ENCODE measurements at regions not wholly inside any gene's neighbourhood (a gene's known extent, or its start where the extent isn't known, plus 50 kb on each side); places are given as distances from the start of the nearest gene placed in this dataset.
A peak's percentile ranks its signal among the peaks of the same experiment; 100 is the strongest.
"Not testable (repeated sequence)": the region's sequence is repeated elsewhere in the genome, so short reads cannot be mapped to it uniquely, and the experiment has no call there.

GRCh38 chr2:87319705-87320104 is 298.1 kb upstream of the PLGLB1 start:
- not testable (repeated sequence) for DNase-seq

DNA sequence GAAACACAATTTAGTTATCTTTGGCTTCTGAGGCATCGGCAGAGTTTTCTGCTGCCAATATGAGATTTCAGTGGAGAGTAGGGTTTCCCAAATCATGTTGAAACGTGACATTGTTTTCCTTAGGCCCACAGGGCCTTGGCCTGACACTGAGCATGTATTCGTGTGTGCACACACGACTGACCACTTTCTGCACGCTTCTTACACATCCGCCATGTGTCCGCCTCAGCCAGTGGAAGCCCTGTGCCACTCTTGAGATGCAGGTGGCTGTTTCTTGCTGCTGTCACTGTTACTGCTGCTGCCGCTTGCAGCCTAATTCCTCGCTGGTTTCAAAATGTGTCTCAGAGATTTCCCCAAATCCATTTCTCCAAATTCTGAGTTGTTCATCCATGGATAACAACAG is 299.6 kb upstream of the PLGLB1 start:
- DNase-seq: not testable (repeated sequence)

- DNase-seq: not testable (repeated sequence)
Observed at GRCh38 chr2:87324335-87325041, 302.8 kb upstream of the PLGLB1 start.

- not testable (repeated sequence) for DNase-seq
Observed at GRCh38 chr2:87325042-87325910, 303.6 kb upstream of the PLGLB1 start.

DNA sequence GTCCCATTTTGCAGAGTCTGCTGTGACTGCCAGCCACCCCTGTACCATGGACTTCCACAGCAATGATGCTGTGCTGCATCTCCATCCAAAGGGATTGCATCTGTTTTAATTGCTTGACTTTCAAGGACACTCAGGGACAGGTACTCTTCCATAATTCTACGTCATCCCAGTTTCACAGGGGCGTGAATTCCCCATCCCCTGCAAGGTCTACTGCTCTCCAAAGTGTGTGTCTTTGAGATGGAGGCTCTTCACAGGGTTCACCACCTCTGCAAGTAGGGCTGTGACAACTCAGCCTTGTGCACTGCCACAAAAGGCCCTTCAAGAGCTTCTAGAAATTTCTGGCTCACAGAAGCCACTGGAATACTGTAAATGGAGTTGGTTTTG is 304.3 kb upstream of the PLGLB1 start:
- DNase-seq: not testable (repeated sequence)

DNA sequence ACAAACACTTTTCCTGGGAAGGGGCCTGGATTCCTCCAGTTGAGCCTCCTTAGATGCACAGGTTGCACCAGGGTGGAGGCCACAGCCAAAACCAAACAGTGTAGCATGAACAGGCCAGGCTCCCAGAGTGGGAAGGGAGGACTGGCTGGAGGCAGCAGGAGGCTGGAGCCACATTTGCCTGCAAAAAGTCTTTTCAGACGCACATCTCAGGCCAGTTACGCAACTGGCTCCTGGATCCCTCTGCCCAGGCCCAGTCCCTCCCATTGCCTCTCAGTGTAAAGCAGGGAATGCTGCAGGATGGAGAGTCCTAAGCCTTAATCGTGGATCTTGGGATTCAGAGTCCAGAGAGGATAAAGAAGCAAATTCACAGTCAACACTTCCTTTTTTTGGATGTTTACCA is 305.1 kb upstream of the PLGLB1 start:
- DNase-seq: not testable (repeated sequence)

GRCh38 chr2:87327648-87328371 is 306.2 kb upstream of the PLGLB1 start:
- not testable (repeated sequence) for DNase-seq

- not testable (repeated sequence) for DNase-seq
Observed at GRCh38 chr2:87329529-87329928, 307.9 kb upstream of the PLGLB1 start.

- DNase-seq: not testable (repeated sequence)
Observed at GRCh38 chr2:87330486-87330885, 308.8 kb upstream of the PLGLB1 start.

- DNase-seq: not testable (repeated sequence)
Observed at GRCh38 chr2:87331940-87332583, 310.4 kb upstream of the PLGLB1 start.

DNA sequence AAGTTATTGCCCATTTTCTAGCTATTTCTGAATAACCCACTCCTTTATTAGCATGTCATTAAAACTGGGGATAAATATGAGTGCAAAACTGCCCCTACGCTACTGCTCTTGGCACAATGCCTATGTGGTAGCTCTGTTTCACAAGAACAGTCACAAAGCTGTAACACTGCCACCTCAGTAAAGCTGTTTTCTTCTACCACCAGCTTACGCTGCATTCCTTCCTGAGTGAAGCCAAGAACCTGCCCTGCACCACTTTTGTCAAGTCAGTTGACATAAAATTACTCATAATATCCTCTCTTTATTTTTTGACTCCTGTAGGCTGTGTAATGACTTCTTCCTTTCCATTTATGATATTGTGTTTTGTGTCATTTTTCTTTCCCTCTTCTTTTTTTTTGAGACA is 313.2 kb upstream of the PLGLB1 start:
- DNase-seq: not testable (repeated sequence)

- DNase-seq: not testable (repeated sequence)
Observed at GRCh38 chr2:87338998-87339397, 317.4 kb upstream of the PLGLB1 start.

- DNase-seq: peak; percentile 33
Observed at GRCh38 chr2:87341601-87342014, 320.0 kb upstream of the PLGLB1 start.

GRCh38 chr2:87342175-87342574 is 320.5 kb upstream of the PLGLB1 start:
- not testable (repeated sequence) for DNase-seq

- not testable (repeated sequence) for DNase-seq
Observed at GRCh38 chr2:87343347-87343746, 321.7 kb upstream of the PLGLB1 start.

DNA sequence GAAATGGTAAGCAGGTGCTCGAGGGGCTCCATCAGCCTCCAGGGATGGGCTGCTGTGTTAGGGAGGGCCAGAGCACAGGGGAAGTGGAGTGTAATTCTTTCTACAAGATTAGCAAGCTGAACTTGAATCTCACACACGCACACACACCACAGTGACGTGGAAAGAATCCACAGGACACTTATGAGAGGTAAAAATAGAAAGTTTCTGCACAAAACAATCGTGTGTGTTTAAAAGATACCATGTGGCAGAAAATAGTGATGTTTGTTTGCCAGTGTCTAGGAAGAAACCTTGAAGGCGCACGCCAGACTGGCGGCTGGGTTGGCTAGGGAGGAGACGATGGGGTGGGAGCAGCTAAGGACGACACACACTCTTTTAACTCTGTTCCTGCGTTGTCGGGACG is 323.6 kb upstream of the PLGLB1 start:
- DNase-seq: not testable (repeated sequence)

DNA sequence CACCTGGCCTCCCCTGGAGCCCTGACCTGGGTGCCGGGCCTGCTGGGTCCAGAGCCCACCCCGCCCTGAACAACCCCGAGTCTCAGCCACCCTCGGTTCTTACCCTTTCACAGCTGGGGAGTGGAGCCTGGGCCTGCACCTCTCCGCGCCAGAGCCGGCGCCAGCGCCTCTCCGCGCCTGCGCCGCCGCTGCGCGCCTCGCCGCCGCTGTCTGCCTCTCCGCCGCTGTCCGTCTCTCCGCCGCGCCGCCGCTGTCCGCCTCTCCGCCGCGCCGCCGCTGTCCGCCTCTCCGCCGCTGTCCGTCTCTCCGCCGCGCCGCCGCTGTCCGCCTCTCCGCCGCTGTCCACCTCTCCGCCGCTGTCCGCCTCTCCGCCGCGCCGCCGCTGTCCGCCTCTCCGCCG is 326.9 kb upstream of the PLGLB1 start:
- DNase-seq: not testable (repeated sequence)

GRCh38 chr2:87349006-87349405 is 327.4 kb upstream of the PLGLB1 start:
- not testable (repeated sequence) for DNase-seq

DNA sequence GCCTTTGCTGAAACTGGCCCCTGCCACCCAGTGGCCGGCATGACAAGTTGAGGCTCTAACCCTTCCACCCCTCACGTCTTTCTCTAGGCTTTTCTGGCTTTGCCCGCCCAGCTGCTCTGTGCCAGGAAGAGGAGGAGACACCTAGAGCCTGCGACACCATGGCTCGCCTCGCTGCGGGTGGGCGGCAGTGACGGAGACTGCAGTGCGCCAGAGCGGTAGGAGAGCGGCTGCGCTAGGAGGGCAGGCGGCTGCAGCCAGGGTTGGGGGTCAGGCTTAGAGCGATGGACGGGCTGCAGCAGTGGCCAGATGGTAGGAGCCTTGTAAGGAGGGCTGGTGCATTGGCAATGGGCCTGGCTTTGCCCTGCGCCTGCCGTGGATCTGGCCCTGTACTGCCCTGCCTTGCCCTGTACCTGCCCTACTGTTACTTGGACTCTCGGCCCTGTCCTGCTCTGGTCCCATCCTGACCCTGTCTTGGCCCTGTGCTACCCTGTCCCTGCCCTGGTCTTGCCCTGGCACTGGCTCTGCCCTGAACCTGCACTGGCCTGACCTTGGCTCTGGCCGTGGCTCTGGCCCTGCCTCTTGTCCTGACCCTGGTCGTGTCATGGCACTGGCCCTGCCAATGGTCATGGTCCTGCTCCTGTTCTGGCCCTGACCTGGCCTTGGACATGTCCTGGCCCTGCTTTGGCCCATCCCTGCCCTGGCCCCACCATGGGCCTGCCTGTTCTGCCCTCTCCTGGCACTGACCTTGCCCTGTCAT is 330.7 kb upstream of the PLGLB1 start:
- not testable (repeated sequence) for DNase-seq

DNA sequence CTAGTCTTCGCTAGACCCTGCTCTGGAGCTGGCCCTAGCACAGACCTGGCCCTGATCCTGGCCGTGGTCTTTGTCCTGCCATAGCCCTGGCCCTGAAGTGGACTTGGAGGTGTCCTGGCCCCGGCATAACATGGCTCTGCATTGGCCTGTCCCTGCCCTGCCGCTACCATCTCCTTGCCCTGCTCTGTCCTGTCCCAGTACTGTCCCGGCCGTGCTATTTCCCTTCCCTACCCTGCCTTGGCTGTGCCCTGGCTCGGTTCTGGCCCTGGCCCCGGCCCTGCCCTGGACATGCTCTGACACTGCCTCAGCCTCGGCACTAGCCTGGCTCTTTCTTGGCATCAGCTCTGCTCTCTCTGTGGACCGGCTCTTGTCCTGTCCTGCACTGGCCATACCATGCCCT is 331.8 kb upstream of the PLGLB1 start:
- not testable (repeated sequence) for DNase-seq

DNA sequence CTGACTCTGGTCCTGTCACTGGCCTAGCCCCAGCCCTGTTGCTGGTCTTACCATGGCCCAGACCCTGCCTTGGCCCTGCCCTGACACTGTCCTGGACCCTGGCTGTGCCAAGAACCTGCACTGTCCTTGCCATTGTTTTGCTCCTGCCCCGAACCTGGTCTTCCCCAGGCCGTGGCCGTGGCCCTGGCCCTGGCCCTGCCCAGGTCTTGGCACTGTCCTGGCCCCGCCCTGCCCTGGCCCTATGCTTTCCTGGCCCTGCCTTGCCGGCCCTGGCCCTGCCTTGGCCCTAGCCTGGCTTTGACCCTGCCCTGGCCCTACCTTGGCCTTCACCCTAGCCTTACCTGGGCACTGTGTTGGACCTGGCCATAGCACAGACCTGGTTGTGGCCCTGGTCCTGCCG is 332.5 kb upstream of the PLGLB1 start:
- DNase-seq: not testable (repeated sequence)

GRCh38 chr2:87360250-87360649 is 338.6 kb upstream of the PLGLB1 start:
- DNase-seq: not testable (repeated sequence)

Data from NCI-H226 (cell line).